ENCODE measurements at regions not wholly inside any gene's neighbourhood (a gene's known extent, or its start where the extent isn't known, plus 50 kb on each side); places are given as distances from the start of the nearest gene placed in this dataset.

DNA sequence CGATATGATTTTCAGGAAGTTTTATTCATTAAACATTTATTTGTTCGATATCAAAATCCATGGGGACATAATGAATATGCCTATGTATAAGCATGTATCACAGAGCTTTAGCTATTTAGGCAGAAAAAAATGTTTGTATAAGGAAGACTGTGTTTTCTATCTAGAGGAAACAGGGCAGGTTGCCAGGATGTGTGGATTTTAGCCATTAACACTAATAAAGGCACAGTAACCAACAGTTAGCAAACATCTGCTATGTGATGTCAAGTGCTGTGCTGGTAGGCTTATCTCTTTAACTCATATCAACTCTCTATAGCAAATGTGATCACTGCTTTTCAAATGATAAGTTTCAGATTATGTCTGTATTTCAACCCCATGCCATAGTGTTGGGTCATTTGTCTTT is 708.9 kb upstream of the HS3ST1 start:
- peaks cover 37% of the 10 kb centered on the region for H3K9me3 ChIP-seq (ENCODE audit: low read depth, low read length, poor library complexity, severe bottlenecking)
- no peak overlapping the region for H3K4me3 ChIP-seq (ENCODE audit: low read depth, low read length, poor library complexity, severe bottlenecking)
- intact Hi-C loops (cut with micrococcal nuclease; ENCODE audit: unreplicated experiment): no loop called here
- no peaks in the 10 kb centered on the region for H3K27me3 ChIP-seq (replicated peaks; ENCODE audit: insufficient read depth, low read depth, low read length, poor library complexity)
- DNase-seq (ENCODE audit: low spot score): no peak
- no peak overlapping the region for H3K27ac ChIP-seq (ENCODE audit: low read depth, low read length, poor library complexity, severe bottlenecking)
- no peaks in the 10 kb centered on the region for H3K36me3 ChIP-seq (ENCODE audit: insufficient read depth, low read length, poor library complexity, severe bottlenecking)
- TF ChIP-seq, protein P1, sequence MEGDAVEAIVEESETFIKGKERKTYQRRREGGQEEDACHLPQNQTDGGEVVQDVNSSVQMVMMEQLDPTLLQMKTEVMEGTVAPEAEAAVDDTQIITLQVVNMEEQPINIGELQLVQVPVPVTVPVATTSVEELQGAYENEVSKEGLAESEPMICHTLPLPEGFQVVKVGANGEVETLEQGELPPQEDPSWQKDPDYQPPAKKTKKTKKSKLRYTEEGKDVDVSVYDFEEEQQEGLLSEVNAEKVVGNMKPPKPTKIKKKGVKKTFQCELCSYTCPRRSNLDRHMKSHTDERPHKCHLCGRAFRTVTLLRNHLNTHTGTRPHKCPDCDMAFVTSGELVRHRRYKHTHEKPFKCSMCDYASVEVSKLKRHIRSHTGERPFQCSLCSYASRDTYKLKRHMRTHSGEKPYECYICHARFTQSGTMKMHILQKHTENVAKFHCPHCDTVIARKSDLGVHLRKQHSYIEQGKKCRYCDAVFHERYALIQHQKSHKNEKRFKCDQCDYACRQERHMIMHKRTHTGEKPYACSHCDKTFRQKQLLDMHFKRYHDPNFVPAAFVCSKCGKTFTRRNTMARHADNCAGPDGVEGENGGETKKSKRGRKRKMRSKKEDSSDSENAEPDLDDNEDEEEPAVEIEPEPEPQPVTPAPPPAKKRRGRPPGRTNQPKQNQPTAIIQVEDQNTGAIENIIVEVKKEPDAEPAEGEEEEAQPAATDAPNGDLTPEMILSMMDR (conservative IDR thresholded peaks at IDR 0.05; ENCODE audit: low read depth, low read length): no peak
- no peak for TF ChIP-seq EZH2 (IDR thresholded peaks at IDR 0.05; ENCODE audit: borderline replicate concordance, low read depth, low read length, poor library complexity, severe bottlenecking)
- H3K4me1 ChIP-seq (ENCODE audit: insufficient read depth, low read length, poor library complexity, severe bottlenecking): no peaks in the 10 kb centered on the region
- CTCF ChIA-PET: no interaction called here
- no TSS peak for BruUV-seq (replicated peaks)
- POLR2A ChIA-PET (ENCODE audit: low non-redundant PET): no interaction called here

DNA sequence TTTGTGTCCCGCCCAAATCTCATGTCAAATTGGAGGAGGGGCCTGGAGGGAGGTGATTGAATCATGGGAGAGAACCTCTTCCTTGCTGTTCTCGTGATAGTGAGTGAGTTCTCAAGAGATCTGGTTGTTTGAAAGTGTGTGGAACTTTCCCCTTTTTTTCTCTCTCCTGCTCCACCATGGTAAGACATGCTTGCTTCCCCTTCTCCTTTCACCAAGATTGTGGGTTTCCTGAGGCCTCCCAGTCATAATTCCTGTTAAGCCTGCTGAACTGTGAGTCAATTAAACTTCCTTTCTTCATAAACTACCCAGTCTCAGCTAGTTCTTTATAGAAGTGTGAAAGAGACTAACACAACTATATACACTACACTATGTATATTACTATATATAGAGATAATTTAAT is 697.8 kb upstream of the HS3ST1 start:
- Histone ChIP-seq H3K27ac (ENCODE audit: low read depth, low read length, poor library complexity, severe bottlenecking) (no peak overlapping the region), H3K4me1 (ENCODE audit: insufficient read depth, low read length, poor library complexity, severe bottlenecking) (no peaks in the 10 kb centered on the region), H3K36me3 (ENCODE audit: insufficient read depth, low read length, poor library complexity, severe bottlenecking) (no peaks in the 10 kb centered on the region), H3K27me3 (replicated peaks; ENCODE audit: insufficient read depth, low read depth, low read length, poor library complexity) (no peaks in the 10 kb centered on the region), H3K4me3 (ENCODE audit: low read depth, low read length, poor library complexity, severe bottlenecking) (no peak overlapping the region), H3K9me3 (ENCODE audit: low read depth, low read length, poor library complexity, severe bottlenecking) (peaks cover 65% of the 10 kb centered on the region)
- no peak for DNase-seq (ENCODE audit: low spot score)
- TF ChIP-seq EZH2 (IDR thresholded peaks at IDR 0.05; ENCODE audit: borderline replicate concordance, low read depth, low read length, poor library complexity, severe bottlenecking): no peak
- TF ChIP-seq, protein P1 (conservative IDR thresholded peaks at IDR 0.05; ENCODE audit: low read depth, low read length): no peak
- ChIA-PET CTCF (no interaction called here), POLR2A (ENCODE audit: low non-redundant PET) (no interaction called here)
- no TSS peak for BruUV-seq (replicated peaks)
- intact Hi-C loops (cut with micrococcal nuclease; ENCODE audit: unreplicated experiment): no loop called here

DNA sequence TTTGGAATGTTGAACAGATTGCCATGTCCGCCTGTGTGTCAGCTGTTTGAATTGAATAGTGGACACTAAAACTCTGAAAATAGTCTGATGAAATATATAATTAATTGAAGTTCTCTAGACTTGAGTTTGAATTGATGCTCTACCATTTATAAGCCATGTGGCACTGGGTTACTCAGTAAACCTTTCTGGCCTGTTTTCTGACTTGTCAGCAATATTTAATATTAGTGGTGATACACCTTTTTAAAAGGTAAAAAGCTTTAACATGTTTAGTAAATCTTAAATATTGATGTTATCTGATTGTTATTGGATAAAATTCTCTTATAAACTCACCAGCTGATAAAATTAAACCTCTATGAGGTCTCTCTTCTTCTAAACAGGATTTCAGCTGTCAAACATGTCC is 695.4 kb upstream of the HS3ST1 start:
- TF ChIP-seq, protein P1 (conservative IDR thresholded peaks at IDR 0.05; ENCODE audit: low read depth, low read length): no peak
- TF ChIP-seq EZH2 (IDR thresholded peaks at IDR 0.05; ENCODE audit: borderline replicate concordance, low read depth, low read length, poor library complexity, severe bottlenecking): no peak

More for the DNA sequence above, 695.4 kb upstream of the HS3ST1 start:
- BruUV-seq (replicated peaks): no TSS peak
- Histone ChIP-seq H3K9me3 (ENCODE audit: low read depth, low read length, poor library complexity, severe bottlenecking) (peaks cover 60% of the 10 kb centered on the region), H3K27me3 (replicated peaks; ENCODE audit: insufficient read depth, low read depth, low read length, poor library complexity) (no peaks in the 10 kb centered on the region), H3K27ac (ENCODE audit: low read depth, low read length, poor library complexity, severe bottlenecking) (no peak overlapping the region), H3K4me1 (ENCODE audit: insufficient read depth, low read length, poor library complexity, severe bottlenecking) (no peaks in the 10 kb centered on the region), H3K4me3 (ENCODE audit: low read depth, low read length, poor library complexity, severe bottlenecking) (no peak overlapping the region), H3K36me3 (ENCODE audit: insufficient read depth, low read length, poor library complexity, severe bottlenecking) (no peaks in the 10 kb centered on the region)
- intact Hi-C loops (cut with micrococcal nuclease; ENCODE audit: unreplicated experiment): no loop called here
- CTCF ChIA-PET: no interaction called here
- DNase-seq (ENCODE audit: low spot score): no peak
- POLR2A ChIA-PET (ENCODE audit: low non-redundant PET): no interaction called here

Data from A673 (cell line).